Smooth muscle cell (in vitro differentiated cells): ENCODE measurements at regions not wholly inside any gene's neighbourhood (a gene's known extent, or its start where the extent isn't known, plus 50 kb on each side); places are given as distances from the start of the nearest gene placed in this dataset.
"Not testable (repeated sequence)": the region's sequence is repeated elsewhere in the genome, so short reads cannot be mapped to it uniquely, and the experiment has no call there.

ENCODE experiments used
- DNase-seq: peaks from one replicate; lab custom pipeline; 2025; ENCODE audit not compliant: unreplicated experiment; lab: John Stamatoyannopoulos, UW
- H2AFZ ChIP-seq: fragments of 200-600 bp; sonication (generic); 2 replicates; pipeline ENCODE4 v1.6.0; 2016; ENCODE audit warnings: antibody characterized with exemption, low read depth, mild to moderate bottlenecking
- H3F3A ChIP-seq: fragments of 200-600 bp; sonication (generic); 2 replicates; pipeline ENCODE4 v1.6.0; 2017; ENCODE audit warnings: antibody characterized with exemption, low read depth
- H3K27ac ChIP-seq: fragments of 200-600 bp; sonication (generic); 2 replicates; pipeline ENCODE4 v1.5.1; 2016; ENCODE audit warnings: low read depth, mild to moderate bottlenecking
- H3K27me3 ChIP-seq: fragments of 200-600 bp; sonication (generic); 2 replicates; pipeline ENCODE4 v1.6.1; 2016; ENCODE audit warnings: low read depth, mild to moderate bottlenecking
- H3K36me3 ChIP-seq: fragments of 200-600 bp; sonication (generic); 2 replicates; pipeline ENCODE4 v1.5.1; 2016; ENCODE audit warnings: low read depth
- H3K4me1 ChIP-seq: fragments of 200-600 bp; sonication (generic); 2 replicates; pipeline ENCODE4 v1.5.1; 2016; ENCODE audit warnings: low read depth
- H3K4me2 ChIP-seq: fragments of 200-600 bp; sonication (generic); 2 replicates; pipeline ENCODE4 v1.6.0; 2016; ENCODE audit warnings: mild to moderate bottlenecking
- H3K4me3 ChIP-seq: fragments of 200-600 bp; sonication (generic); 2 replicates; pipeline ENCODE4 v1.5.1; 2016; ENCODE audit warnings: mild to moderate bottlenecking
- H3K79me2 ChIP-seq: fragments of 200-600 bp; sonication (generic); 2 replicates; pipeline ENCODE4 v1.6.0; 2016; ENCODE audit warnings: low read depth, mild to moderate bottlenecking
- H3K9ac ChIP-seq: fragments of 200-600 bp; sonication (generic); 2 replicates; pipeline ENCODE4 v1.6.0; 2016; ENCODE audit warnings: low read depth
- H3K9me3 ChIP-seq: fragments of 200-600 bp; sonication (generic); replicated peaks from 2 replicates; pipeline ENCODE4 v1.5.1; 2016; ENCODE audit warnings: low read depth
- H4K20me1 ChIP-seq: fragments of 200-600 bp; sonication (generic); 2 replicates; pipeline ENCODE4 v1.6.0; 2016; ENCODE audit warnings: low read depth
- WGBS: methylation state at CpG from one replicate; pipeline ENCODE4 v1.1.7; 2016; ENCODE audit warnings: low lambda C conversion rate; 5-methylcytosine and 5-hydroxymethylcytosine counted together
- TF ChIP-seq, protein P1 (sequence below): fragments of 200-600 bp; sonication (generic); IDR thresholded peaks from 2 replicates; pipeline ENCODE4 v1.5.1; 2017; ENCODE audit warnings: borderline replicate concordance, mild to moderate bottlenecking, antibody characterized with exemption; ENCODE audit not compliant: insufficient read depth, poor library complexity, severe bottlenecking

DNA sequence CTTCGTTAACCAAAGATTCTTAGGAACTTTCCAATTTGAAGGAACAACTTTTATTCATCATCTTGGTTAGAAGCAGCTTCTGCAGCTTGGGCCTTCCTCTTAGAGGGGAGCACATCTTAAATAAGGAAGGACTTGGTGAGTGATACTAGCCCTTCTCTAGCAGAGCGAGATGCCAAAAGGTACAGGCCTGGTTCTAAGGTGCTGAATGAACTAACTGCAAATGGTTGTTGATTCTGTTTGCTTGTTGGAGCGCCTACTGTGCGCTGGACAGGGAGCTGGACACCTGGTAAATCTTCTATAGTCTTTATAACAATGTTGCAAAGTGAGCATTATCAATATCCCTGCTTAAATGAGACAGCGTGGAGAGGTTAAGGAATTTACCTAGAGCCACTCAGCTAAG lies 127.1 kb downstream of the MYCN start:
- peaks cover 9% of the 10 kb centered on the region for H3K4me1 ChIP-seq
- H3K4me3 ChIP-seq = no peak overlapping the region
- no peaks in the 10 kb centered on the region for H3K36me3 ChIP-seq
- H3K9me3 ChIP-seq = no peaks in the 10 kb centered on the region
- H3F3A ChIP-seq = no peaks in the 10 kb centered on the region
- no peaks in the 10 kb centered on the region for H3K27me3 ChIP-seq
- no peak overlapping the region for H3K9ac ChIP-seq
- H2AFZ ChIP-seq = no peak overlapping the region
- no peak overlapping the region for H3K27ac ChIP-seq
- H4K20me1 ChIP-seq = no peaks in the 10 kb centered on the region
- 77% methylated on average over 5 of the region's 5 CpGs for WGBS
- no peak overlapping the region for H3K4me2 ChIP-seq
- TF ChIP-seq, protein P1, sequence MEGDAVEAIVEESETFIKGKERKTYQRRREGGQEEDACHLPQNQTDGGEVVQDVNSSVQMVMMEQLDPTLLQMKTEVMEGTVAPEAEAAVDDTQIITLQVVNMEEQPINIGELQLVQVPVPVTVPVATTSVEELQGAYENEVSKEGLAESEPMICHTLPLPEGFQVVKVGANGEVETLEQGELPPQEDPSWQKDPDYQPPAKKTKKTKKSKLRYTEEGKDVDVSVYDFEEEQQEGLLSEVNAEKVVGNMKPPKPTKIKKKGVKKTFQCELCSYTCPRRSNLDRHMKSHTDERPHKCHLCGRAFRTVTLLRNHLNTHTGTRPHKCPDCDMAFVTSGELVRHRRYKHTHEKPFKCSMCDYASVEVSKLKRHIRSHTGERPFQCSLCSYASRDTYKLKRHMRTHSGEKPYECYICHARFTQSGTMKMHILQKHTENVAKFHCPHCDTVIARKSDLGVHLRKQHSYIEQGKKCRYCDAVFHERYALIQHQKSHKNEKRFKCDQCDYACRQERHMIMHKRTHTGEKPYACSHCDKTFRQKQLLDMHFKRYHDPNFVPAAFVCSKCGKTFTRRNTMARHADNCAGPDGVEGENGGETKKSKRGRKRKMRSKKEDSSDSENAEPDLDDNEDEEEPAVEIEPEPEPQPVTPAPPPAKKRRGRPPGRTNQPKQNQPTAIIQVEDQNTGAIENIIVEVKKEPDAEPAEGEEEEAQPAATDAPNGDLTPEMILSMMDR = no peak
- H3K79me2 ChIP-seq = no peaks in the 10 kb centered on the region
- DNase-seq = no peak

DNA sequence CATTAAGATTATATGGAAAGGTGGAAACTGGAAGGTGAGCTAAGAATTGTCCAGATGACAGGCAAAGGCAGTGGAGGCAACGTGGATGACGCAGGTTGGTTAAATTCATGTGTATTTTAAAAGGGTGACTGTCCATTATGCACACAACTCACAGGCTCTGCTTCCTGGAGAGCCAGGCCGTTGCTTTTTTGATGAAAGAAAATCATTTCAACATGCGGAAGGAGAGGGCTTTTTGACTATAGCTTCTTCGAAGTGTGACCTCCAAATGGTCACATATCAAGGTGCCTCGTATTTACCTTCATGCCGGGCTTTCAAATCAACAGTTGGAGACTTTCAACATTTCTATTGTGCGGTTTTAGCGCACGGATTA lies 126.7 kb downstream of the MYCN start:
- 86% methylated on average over 10 of the region's 10 CpGs for WGBS
- H4K20me1 ChIP-seq = no peaks in the 10 kb centered on the region
- peaks cover 9% of the 10 kb centered on the region for H3K4me1 ChIP-seq
- no peak overlapping the region for H3K9ac ChIP-seq
- no peaks in the 10 kb centered on the region for H3K9me3 ChIP-seq
- no peak overlapping the region for H2AFZ ChIP-seq
- TF ChIP-seq, protein P1 = no peak
- no peak for DNase-seq
- H3K27me3 ChIP-seq = no peaks in the 10 kb centered on the region
- no peaks in the 10 kb centered on the region for H3K79me2 ChIP-seq
- H3K4me2 ChIP-seq = no peak overlapping the region
- no peak overlapping the region for H3K27ac ChIP-seq
- H3K4me3 ChIP-seq = no peak overlapping the region
- H3F3A ChIP-seq = no peaks in the 10 kb centered on the region
- no peaks in the 10 kb centered on the region for H3K36me3 ChIP-seq

DNA sequence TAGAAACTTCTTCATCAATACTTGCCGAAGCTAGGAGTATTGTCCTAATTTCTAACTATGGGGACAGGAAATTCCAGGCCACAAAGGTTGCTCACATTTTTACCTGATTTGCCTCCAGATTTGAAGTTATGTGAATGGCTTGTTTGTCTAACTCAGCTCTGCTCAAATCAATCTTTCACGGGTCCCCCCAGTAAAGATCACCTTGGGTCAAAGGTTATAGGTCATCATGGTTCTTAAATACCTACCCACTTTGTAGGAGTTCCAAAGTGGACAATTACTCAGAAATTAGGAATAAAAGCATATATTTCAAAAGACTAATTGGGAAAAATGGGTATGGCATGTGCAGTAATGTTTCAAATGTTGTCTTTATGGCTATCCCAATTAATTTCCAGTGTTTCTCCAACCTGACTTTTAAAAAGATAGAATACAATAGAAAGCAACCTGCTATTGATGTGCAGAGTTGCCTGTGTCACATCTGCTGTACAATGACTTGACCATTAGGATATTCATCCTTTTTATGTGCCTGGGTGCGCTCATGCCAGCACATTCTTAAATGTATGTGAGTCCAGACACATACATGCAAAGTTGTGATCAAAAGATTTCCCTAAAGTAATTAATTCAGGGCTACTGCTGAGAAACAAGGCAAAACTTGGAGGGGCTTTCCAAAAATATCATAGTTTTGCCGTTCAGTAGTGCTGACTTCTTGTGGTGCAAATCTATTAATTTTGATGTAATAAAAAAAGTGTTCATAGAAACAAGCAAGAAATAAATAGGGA lies 126.1 kb downstream of the MYCN start:
- no peak for DNase-seq
- no peak overlapping the region for H3K4me2 ChIP-seq
- no peaks in the 10 kb centered on the region for H4K20me1 ChIP-seq
- H3K79me2 ChIP-seq = no peaks in the 10 kb centered on the region
- no peaks in the 10 kb centered on the region for H3F3A ChIP-seq
- no peaks in the 10 kb centered on the region for H3K36me3 ChIP-seq
- H3K9me3 ChIP-seq = no peaks in the 10 kb centered on the region
- H3K4me3 ChIP-seq = no peak overlapping the region
- no peaks in the 10 kb centered on the region for H3K27me3 ChIP-seq
- 95% methylated on average over 4 of the region's 4 CpGs for WGBS
- peaks cover 9% of the 10 kb centered on the region for H3K4me1 ChIP-seq
- no peak overlapping the region for H3K9ac ChIP-seq
- no peak overlapping the region for H3K27ac ChIP-seq
- H2AFZ ChIP-seq = no peak overlapping the region
- TF ChIP-seq, protein P1 = no peak

DNA sequence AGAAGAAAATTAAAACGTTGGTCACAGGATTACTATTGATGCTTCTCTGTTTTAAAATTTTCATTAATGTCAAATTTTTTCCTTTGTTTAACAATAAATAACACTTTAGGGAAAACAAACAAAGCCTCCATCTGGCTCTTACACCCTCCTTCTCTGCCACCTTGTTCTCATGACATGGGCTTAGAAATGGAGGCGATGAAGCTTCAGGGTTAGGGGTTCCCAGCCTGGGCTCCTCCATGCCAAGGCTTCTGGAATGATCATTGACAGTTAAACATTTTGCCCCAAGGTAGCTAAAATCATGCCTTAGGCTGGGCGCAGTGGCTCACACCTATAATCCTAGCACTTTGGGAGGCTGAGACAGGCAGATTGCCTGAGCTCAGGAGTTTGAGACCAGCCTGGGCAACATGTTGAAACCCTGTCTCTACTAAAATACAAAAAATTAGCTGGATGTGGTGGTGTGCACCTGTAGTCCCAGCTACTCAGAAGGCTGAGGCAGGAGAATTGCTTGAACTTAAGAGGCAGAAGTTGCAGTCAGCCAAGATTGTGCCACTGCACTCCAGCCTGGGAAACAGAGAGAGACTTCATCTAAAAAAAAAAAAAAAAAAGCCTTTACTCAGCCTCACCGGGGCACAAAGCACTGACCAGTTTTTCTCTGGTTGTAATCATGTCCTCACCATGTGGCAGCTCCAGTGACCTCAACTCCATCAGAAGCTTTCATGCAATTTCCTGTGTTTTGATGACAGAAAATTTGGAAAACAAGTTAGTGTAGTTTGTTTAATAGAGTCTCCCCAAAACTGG lies 125.1 kb downstream of the MYCN start:
- not testable (repeated sequence) for H3F3A ChIP-seq, H3K79me2 ChIP-seq, H3K9ac ChIP-seq, H3K36me3 ChIP-seq, H4K20me1 ChIP-seq, H2AFZ ChIP-seq, H3K9me3 ChIP-seq, H3K4me1 ChIP-seq, H3K4me2 ChIP-seq, H3K4me3 ChIP-seq, DNase-seq, H3K27ac ChIP-seq, H3K27me3 ChIP-seq
- WGBS = 83% methylated on average over 4 of the region's 4 CpGs
